HG02678 (cell line): ENCODE measurements at regions not wholly inside any gene's neighbourhood (a gene's known extent, or its start where the extent isn't known, plus 50 kb on each side); places are given as distances from the start of the nearest gene placed in this dataset.

Experiments used
- ATAC-seq: cut with Tn5 transposase; IDR thresholded peaks from one replicate; pipeline ENCODE4 v1.9.1; 2021; ENCODE audit warnings: mild to moderate bottlenecking, moderate library complexity; ENCODE audit not compliant: unreplicated experiment

DNA sequence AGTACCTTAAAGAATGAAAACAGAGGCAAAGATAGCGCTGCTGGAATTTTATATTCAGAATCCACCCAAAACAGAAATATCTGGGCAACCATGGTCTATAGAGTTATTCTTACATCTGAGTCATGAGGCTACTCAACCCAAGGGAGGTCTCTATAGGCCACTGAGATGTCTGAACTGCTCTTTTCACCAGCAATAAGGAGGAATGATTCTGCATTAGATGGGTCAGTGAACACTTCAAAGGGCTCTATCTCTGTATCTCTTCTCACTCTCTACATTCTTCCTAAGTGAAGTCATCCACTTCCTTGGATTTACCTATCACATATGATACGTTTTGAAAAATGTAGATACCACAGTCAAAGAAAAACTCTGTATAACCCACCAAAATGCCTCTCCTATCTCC, 90.2 kb upstream of the NGF start:
- no peak for ATAC-seq

DNA sequence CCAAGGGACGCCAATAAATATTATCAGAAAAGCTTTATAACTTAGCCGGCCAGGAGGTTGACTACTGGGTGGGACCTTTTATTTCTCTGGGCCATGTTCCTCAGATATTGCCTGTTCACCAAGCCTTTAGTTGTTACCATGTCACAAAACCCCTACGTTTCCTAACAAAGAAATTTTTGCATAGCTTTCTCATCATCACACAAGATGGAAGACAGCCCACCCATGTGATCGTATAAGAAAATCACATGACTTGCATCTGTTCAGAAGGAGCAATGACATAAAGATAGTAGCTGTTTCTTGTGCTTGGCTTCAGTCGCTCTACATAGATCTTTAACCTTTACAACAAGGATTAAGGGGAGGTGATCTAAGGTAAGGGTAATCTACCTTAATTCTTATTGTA, 88.9 kb upstream of the NGF start:
- no peak for ATAC-seq

DNA sequence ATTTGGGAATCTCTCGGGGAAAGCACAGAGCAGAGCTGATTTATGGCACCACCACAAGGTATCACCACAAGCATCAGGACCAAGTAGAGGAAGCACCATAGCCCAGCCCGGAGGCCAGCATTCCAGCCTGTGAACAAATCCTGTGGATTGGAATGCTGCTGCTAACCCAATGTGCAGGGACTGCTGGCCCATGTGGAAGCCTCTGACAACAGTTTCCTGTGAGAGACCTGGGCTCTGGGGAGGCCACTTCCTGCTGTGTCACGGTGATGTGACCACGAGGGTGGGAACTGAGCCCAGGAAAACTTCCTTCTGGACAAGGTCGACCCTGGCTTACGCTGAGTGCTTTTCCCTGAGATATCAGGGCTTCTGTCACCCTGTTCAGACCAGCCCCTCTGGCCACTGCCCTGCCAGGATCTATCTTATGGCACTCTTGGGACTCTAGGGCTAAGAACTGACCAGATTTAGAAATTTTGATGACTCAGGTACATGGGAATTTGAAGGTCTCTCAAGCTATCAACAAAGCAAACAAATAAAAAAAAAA, 88.3 kb upstream of the NGF start:
- ATAC-seq: no peak

DNA sequence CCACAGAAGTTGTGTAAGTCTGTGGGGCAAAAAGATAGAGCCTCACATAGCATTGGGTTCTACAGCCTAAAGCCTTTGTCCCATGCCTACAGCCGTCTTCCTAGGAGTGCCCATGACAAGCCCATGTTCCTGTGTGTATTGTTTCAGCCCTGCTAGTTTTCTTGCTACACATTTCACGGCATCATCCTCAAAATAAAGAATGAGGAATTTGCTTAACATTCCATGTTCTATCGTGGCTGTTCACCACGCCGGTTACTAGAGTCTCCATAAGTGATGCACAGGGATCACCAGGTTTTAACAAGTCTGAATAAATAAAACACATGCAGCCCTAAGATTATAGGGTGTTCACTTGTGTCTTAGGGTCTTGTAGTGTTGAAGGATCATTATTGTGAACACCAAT, 87.4 kb upstream of the NGF start:
- ATAC-seq: no peak

DNA sequence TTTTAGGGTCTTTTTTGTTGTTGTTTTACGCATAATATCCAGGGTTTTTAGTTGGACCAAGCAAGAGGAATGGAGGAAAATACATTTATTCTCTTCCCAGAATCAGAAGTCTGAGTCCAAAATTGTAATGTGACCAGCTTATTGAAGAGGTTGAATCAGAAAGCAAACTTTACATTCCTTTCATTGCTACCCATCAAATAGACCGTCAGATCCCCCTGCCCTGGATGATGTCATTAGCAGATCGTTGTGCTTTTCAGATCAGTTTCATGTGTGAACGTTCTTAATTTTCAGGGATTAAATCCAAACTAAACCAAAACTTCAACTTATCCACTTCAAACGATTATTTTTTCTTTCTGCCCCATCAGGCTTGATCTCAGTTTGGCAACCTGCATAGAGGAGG, 85.7 kb upstream of the NGF start:
- no peak for ATAC-seq

DNA sequence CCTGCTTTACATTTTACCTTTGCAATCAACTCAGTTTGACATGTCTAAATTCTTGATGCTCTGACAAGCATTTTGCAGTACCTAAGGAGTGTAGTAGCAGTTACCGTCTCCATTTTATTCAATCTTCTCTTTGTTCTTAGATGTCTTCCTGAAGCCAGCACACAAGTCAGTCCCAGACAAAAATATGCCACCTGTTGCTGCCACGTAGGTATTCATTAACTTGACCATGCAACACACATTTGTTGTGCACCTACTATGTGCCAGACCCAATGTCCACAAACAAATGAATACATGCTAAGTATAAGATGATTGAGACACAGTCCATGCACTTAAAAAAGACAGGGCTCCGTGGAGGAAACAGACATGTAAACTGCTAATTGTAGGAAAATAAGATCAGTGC, 81.5 kb upstream of the NGF start:
- no peak for ATAC-seq

DNA sequence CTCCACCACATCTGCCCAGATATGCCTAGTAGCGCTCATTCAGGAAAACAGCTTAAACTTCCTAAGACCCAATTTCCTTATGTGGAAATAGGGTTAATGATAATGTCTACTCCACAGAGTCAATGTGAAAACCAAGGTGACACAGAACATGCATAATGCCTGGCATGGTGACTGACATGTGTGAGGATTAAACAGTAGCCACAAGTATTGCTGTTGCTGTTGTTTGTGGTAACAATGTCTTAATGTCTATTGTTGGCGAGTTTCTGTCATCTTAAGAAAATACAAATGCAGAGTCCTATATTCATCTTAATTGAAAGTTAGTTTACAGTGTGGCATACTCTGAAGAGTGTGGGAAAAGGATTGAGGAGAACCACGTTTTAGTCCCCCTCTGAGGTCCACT, 75.6 kb upstream of the NGF start:
- no peak for ATAC-seq

DNA sequence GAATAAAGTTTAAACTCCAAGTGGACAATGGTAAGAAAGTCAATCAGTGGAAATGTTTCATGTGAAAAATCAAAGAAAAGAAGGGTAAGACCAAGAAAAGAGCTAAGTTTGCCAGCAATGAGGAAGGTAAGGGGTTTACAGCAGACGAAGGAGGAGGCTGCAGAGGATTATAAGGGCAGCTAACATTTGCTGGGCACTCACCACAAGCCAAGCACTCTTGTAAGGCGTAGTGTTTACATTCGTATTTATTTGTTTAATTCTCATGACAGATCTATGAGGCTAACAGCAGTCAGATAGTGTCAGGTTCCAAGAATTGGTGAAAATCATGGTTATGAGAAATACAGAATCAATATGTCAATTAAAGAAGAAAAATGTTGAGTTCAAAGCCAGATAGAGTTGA, 75.2 kb upstream of the NGF start:
- no peak for ATAC-seq

DNA sequence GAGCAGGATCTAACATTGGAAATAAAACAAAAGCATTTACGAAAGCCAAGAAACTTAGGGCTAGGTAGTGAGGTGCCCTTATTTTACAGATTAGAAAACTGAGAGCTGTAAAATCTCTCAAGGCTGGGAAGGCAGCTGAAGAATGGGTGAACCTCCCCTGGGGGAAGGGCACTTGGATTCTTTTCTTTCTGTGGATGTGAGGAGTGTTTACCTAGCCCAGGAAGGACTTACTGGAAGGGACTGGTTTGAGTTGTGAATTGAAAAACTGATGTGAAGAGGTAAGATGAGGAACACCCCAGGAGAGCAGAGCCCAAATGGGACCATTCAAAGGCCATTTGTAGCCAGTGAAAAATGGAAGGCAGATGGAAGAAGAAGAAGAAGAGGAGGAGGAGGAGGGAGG, 74.7 kb upstream of the NGF start:
- ATAC-seq: no peak

DNA sequence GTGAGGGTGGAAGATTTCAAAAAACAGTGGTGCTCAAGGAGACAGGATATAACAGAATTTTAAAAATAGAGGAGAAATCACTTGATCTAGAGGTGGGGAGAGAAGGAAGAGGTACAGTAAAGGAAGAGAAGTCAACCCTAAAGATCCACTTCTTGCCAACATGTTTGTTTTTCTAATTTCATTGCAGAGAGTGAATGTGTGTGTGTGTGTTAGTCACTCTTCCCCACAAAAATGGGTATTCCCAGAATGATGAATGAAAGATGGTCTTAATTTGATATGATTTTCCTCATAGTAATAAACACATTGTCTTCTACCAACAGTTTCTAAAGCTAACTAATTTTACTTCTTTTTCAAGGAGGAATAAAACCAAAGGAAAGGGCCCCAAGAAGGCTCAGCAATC, 74.2 kb upstream of the NGF start:
- ATAC-seq: no peak

DNA sequence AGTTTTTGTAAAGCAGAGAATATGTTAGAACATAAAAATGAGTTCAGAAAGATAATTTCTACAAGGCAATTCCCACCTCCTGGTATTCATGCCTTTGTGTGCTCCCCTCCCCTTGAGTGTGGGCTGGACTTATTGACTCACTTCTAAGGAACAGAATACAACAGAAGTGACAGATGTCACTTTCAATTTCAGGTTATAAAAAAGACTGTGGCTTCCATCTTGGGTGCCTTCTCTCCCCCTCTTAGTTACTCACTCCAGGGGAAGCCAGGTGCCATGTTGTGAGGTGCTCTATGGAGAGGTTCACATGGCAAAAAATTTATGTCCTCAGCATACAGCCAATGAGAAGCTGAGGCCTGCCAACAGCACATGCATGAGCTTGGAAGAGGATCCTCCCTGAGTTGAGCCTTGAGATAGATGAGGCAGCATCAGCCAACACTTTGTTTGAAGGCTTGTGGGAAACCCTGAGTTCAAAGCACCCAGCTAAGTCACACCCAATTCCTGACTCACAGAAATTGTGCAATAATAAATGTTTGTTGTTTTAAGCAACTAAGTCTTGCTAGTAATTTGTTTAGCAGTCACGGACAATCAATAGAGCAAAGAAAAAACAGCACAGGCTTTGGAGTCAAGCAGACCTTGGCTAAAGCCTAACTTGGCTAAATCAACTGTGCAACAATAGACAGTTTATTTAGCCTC, 73.5 kb upstream of the NGF start:
- no peak for ATAC-seq

DNA sequence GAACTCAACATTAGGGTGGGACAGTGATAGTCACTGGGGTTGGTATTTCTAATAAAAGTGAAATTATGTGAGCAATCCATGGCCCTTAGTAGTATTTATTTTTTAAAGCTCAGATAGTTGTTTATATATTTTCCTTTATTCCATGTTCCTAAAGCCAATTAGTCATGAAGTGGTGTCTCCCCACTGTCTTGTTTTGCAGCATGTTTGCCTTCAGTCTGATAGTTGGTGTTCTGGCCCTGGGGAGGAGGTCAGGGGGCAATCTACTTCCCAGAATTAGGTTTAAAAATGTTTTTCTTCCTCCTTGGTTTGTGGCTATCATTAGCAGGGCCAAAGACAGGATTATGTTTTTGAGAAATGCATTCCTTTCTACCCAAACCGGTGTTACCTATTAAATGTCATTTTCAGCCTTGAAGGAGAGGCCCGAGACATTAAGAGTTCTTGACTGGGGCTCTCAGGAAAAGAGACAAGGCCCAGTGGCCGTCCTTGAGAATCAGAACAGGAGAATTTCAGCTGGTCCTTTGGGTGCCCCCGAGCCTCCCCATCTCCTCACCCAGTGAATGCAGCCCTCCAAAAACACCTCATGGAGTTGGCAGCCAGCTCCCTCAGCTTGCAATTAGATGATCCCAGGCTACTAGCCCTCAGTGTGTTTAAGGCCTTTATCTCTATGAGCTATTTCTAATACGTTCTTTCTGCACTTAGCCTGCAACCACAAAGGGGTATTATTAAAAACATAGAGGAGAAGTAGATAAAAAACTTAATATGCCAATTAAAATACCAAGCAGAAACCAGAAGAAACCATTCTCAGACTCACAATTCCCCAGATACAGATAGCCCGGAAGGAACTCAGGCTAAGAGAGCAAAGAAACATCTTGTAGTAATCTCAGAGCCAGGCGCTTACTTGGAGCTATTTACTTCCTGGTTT, 71.3 kb upstream of the NGF start:
- ATAC-seq: no peak

DNA sequence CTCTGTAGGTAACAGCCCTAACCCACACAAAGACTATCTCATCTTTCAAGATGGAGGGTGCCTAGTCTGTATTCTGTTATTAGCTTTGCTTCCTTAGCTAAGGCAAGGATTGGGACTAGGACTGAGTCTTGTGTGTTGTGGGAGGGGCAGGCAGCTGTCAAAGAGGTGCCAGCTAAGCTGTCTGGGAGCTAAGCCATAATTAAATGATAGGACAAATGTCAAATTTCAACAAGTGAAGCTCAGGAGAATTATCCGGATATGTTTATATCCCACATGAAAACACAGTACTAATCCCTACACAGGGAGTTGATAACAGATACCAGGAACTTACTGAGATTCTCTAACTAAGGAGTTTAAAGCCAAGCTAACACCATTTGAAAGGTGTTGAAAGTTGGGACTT, 70.5 kb upstream of the NGF start:
- ATAC-seq: no peak

DNA sequence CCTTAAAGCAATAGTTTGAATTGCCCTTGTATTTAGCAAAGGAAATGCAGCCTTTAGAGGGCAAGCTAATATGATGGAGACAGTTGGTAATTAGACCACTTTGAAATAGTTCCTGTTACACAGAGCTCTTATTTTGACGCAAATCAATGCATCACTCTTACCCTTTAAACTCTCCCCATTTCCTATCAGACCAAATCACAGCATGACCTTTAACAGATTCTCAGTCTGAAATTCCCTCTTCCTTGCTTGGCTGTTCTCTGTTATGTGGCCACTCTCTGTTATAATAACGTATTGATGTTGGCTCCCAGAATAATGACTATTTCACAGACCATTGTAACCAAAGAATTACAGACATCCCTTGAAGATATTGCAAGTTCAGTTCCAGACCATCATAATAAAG, 66.9 kb upstream of the NGF start:
- no peak for ATAC-seq

DNA sequence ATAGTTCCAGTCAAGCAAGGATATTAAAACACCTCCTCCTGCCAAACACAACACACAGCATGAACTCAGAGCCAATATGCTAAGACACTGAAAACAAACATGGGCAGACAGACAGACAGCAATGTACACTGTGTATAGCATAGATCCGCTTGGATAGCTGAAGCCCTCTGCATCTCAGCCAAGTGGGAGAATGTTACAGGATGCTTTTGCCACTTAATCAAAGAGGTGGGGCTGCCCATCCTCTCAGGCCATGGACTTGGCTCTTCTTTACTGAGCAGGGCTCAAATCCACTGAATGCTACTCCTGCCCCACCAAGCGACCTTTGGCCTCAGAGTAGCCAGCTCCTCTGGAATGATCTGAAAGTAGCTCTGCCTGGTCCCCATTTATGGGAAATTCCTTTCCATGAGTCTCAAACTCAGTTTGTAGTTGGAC, 64.7 kb upstream of the NGF start:
- no peak for ATAC-seq

DNA sequence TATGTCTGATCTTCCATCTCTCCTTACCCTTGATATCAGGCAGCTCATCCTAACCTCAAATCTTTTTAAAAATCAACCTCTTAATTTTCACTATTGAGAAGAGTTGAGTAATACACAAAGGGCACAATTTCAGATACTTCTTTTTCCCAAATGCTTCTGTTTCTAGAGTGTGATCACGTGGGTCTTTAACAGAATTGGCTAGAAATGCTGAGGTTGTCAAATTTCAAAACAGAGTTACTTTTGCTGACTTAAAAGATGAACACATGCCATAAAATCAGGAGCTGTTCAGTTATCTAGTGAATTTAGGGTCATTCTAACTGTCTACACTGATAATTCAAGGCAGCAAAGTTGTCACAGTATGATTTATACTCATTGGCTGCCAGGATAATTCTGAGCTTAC, 63.6 kb upstream of the NGF start:
- no peak for ATAC-seq

DNA sequence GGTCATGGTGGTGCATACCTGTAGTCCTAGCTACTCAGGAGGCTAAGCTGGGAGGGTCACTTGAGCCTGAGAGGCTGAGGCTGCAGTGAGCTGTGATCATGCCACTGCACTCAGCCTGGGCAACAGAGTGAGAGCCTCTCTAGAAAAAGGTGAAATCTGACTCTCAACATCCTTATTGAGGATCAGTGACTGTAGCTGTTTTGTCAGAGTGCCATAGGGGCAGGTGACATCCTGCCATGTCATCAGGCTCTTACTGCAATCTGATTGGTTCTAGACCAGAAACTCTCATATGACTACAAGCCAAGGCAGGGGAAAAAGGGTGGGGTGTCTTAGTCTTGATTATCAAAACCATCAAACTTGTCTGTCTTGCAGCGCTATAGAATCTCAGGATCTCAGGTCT, 62.8 kb upstream of the NGF start:
- no peak for ATAC-seq

DNA sequence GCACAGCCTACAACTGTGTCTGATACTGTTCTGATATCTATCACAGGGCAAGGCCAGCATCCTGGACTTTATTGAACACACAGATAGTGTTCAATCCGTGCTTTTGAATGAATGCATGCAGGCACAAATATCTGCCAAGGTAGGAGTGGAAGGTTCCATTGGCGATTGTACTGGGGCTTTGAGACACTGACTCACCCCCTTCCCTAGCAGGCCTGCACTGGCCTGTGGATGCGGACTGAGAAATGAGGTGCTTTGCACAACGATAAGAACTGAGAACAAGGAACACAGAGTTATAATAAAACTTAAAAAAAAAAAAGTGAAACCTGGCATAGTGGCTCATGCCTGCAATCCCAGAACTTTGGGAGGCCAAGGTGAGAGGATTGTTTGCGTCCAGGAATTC, 62.4 kb upstream of the NGF start:
- ATAC-seq: no peak

DNA sequence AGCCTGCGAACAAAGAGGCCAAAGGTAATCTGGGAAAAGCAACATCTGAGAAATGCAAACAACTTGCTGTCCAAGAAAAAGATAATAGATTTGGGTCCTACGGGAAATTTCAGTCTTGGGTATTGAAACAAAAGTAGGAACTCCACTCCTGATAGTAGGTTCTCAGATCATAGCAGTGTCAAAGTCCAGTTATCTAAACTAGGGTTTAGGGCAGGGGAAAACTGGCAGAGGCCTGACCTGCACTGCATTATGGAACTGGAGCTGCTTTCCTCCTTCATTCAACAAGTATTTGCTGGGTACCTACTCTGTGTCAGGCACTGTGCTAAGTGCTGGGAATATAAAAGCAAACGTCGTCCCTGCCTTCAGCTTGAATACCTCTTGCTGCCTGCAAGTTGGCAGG, 60.7 kb upstream of the NGF start:
- no peak for ATAC-seq
